ENCODE measurements at regions not wholly inside any gene's neighbourhood (a gene's known extent, or its start where the extent isn't known, plus 50 kb on each side); places are given as distances from the start of the nearest gene placed in this dataset.

- TF ChIP-seq CTCF (IDR thresholded peaks at IDR 0.05) (no peak), POLR2A (IDR thresholded peaks at IDR 0.05) (no peak)
Observed at GRCh38 chr7:19318287-19318686, 173.1 kb upstream of the FERD3L start.
